ENCODE measurements at regions not wholly inside any gene's neighbourhood (a gene's known extent, or its start where the extent isn't known, plus 50 kb on each side); places are given as distances from the start of the nearest gene placed in this dataset.
"Not testable (repeated sequence)": the region's sequence is repeated elsewhere in the genome, so short reads cannot be mapped to it uniquely, and the experiment has no call there.

GRCh38 chr21:17688912-17689874, 76.5 kb upstream of the BTG3 start:
- DNase-seq (ENCODE audit: extremely low spot score), result no peak
- Histone ChIP-seq H3K4me1 (peaks cover 11 to 24% (median 17%) of the 10 kb centered on the region in 4 donors), H3K9me3 (no peaks in the 10 kb centered on the region), H3K27ac (replicated peaks in 1 of 4) (peak overlapping the region in 1 of 4 donors; percentile 21), H3K27me3 (no peaks in the 10 kb centered on the region), H3K4me3 (no peak overlapping the region), H3K36me3 (no peaks in the 10 kb centered on the region)
- intact Hi-C loops (cut with DNase I), result no loop called here
- TF ChIP-seq CTCF (IDR thresholded peaks at IDR 0.05) (no peak), POLR2A (IDR thresholded peaks at IDR 0.05; ENCODE audit: low read depth) (no peak), EP300 (IDR thresholded peaks at IDR 0.05) (no peak), POLR2AphosphoS5 (IDR thresholded peaks at IDR 0.05) (no peak)
- WGBS, result 44% methylated on average over 10 of the region's 13 CpGs

- no peaks in the 10 kb centered on the region for H3K36me3 ChIP-seq
- no peaks in the 10 kb centered on the region for H3K9me3 ChIP-seq
- no peak overlapping the region for H3K27ac ChIP-seq (replicated peaks in 1 of 4)
- no peak overlapping the region for H3K4me3 ChIP-seq
- WGBS, result 64% methylated on average over 2 of the region's 2 CpGs
- no peaks in the 10 kb centered on the region for H3K27me3 ChIP-seq
- TF ChIP-seq CTCF (IDR thresholded peaks at IDR 0.05), result no peak
- TF ChIP-seq POLR2A (IDR thresholded peaks at IDR 0.05; ENCODE audit: low read depth), result no peak
- no peak for TF ChIP-seq EP300 (IDR thresholded peaks at IDR 0.05)
- no peak for TF ChIP-seq POLR2AphosphoS5 (IDR thresholded peaks at IDR 0.05)
- H3K4me1 ChIP-seq, result no peaks in the 10 kb centered on the region
- intact Hi-C loops (cut with DNase I), result no loop called here
- DNase-seq (ENCODE audit: extremely low spot score), result no peak
These were observed 70.2 kb upstream of the BTG3 start for GRCh38 chr21:17682924-17683323.

GRCh38 chr21:17679002-17679600, 66.4 kb upstream of the BTG3 start:
- H3K9me3 ChIP-seq, result no peaks in the 10 kb centered on the region
- no peak for DNase-seq (ENCODE audit: extremely low spot score)
- no peaks in the 10 kb centered on the region for H3K36me3 ChIP-seq
- no peaks in the 10 kb centered on the region for H3K27me3 ChIP-seq
- H3K4me3 ChIP-seq, result no peak overlapping the region
- TF ChIP-seq POLR2AphosphoS5 (IDR thresholded peaks at IDR 0.05) (no peak), CTCF (IDR thresholded peaks at IDR 0.05) (peak; percentile 81 to 85 (median 84))
- H3K4me1 ChIP-seq, result no peaks in the 10 kb centered on the region
- intact Hi-C loops (cut with DNase I), result loop anchor here (2.0 kb wide), 2 partner anchors 224 to 246 kb away; no protein-coding TSS in a partner anchor
- H3K27ac ChIP-seq (replicated peaks in 1 of 4), result no peak overlapping the region
- WGBS, result 0% methylated on average over 1 of the region's 1 CpG

GRCh38 chr21:17676930-17677329, 64.2 kb upstream of the BTG3 start:
- H3K4me3 ChIP-seq; H3K9me3 ChIP-seq; DNase-seq (ENCODE audit: extremely low spot score); H3K36me3 ChIP-seq; H3K27me3 ChIP-seq; H3K4me1 ChIP-seq; intact Hi-C loops (cut with DNase I); H3K27ac ChIP-seq (replicated peaks in 1 of 4): not testable (repeated sequence)
- 90% methylated on average over 11 of the region's 11 CpGs for WGBS

- H3K4me3 ChIP-seq, result no peak overlapping the region
These were observed 61.4 kb upstream of the BTG3 start for GRCh38 chr21:17674106-17674505.

More at GRCh38 chr21:17674106-17674505, 61.4 kb upstream of the BTG3 start:
- TF ChIP-seq POLR2A (IDR thresholded peaks at IDR 0.05; ENCODE audit: low read depth) (no peak), POLR2AphosphoS5 (IDR thresholded peaks at IDR 0.05) (no peak), CTCF (IDR thresholded peaks at IDR 0.05) (no peak), EP300 (IDR thresholded peaks at IDR 0.05) (no peak)
- Histone ChIP-seq H3K9me3 (no peaks in the 10 kb centered on the region), H3K27me3 (no peaks in the 10 kb centered on the region), H3K36me3 (no peaks in the 10 kb centered on the region), H3K4me1 (peaks cover 0 to 5% (median 0%) of the 10 kb centered on the region in 4 donors), H3K27ac (replicated peaks in 1 of 4) (no peak overlapping the region)
- 70% methylated on average over 4 of the region's 4 CpGs for WGBS
- intact Hi-C loops (cut with DNase I), result no loop called here
- DNase-seq (ENCODE audit: extremely low spot score), result no peak
